ENCODE measurements at regions not wholly inside any gene's neighbourhood (a gene's known extent, or its start where the extent isn't known, plus 50 kb on each side); places are given as distances from the start of the nearest gene placed in this dataset.

DNA sequence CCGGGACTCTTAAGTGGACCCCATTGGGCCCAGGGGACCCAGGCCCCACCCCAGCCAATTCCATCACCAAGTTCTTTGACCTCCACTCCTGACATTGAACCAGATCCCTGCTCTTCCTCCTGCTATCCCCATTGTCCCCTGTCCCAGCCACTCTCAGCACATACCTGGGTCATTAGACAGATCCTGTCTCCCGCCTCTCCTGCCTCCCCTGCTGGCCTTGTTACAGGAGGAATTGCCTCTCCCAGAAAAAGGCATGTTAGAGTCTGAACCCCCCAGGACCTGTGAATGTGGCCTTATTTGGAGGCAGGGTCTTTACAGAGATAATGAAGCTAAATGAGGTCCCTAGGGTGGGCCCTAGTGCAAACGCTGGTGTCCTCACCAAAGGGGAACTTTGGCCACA lies 301.9 kb downstream of the NPHP4 start:
- TF ChIP-seq POLR2AphosphoS5 (IDR thresholded peaks at IDR 0.05; ENCODE audit: low read depth, low read length) (no peak), FOXP2 (optimal IDR thresholded peaks at IDR 0.05; ENCODE audit: borderline replicate concordance, extremely low read depth, extremely low read length, insufficient read depth) (no peak), TAF1 (IDR thresholded peaks at IDR 0.05; ENCODE audit: borderline replicate concordance, insufficient read depth, low read length) (no peak), SIN3A (IDR thresholded peaks at IDR 0.05; ENCODE audit: borderline replicate concordance, insufficient read depth, low read length) (no peak)
- TF ChIP-seq, protein P1, sequence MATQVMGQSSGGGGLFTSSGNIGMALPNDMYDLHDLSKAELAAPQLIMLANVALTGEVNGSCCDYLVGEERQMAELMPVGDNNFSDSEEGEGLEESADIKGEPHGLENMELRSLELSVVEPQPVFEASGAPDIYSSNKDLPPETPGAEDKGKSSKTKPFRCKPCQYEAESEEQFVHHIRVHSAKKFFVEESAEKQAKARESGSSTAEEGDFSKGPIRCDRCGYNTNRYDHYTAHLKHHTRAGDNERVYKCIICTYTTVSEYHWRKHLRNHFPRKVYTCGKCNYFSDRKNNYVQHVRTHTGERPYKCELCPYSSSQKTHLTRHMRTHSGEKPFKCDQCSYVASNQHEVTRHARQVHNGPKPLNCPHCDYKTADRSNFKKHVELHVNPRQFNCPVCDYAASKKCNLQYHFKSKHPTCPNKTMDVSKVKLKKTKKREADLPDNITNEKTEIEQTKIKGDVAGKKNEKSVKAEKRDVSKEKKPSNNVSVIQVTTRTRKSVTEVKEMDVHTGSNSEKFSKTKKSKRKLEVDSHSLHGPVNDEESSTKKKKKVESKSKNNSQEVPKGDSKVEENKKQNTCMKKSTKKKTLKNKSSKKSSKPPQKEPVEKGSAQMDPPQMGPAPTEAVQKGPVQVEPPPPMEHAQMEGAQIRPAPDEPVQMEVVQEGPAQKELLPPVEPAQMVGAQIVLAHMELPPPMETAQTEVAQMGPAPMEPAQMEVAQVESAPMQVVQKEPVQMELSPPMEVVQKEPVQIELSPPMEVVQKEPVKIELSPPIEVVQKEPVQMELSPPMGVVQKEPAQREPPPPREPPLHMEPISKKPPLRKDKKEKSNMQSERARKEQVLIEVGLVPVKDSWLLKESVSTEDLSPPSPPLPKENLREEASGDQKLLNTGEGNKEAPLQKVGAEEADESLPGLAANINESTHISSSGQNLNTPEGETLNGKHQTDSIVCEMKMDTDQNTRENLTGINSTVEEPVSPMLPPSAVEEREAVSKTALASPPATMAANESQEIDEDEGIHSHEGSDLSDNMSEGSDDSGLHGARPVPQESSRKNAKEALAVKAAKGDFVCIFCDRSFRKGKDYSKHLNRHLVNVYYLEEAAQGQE (IDR thresholded peaks at IDR 0.05; ENCODE audit: insufficient read depth in 1 of 2, low read depth in 2 of 2, low read length in 2 of 2) = no peak

DNA sequence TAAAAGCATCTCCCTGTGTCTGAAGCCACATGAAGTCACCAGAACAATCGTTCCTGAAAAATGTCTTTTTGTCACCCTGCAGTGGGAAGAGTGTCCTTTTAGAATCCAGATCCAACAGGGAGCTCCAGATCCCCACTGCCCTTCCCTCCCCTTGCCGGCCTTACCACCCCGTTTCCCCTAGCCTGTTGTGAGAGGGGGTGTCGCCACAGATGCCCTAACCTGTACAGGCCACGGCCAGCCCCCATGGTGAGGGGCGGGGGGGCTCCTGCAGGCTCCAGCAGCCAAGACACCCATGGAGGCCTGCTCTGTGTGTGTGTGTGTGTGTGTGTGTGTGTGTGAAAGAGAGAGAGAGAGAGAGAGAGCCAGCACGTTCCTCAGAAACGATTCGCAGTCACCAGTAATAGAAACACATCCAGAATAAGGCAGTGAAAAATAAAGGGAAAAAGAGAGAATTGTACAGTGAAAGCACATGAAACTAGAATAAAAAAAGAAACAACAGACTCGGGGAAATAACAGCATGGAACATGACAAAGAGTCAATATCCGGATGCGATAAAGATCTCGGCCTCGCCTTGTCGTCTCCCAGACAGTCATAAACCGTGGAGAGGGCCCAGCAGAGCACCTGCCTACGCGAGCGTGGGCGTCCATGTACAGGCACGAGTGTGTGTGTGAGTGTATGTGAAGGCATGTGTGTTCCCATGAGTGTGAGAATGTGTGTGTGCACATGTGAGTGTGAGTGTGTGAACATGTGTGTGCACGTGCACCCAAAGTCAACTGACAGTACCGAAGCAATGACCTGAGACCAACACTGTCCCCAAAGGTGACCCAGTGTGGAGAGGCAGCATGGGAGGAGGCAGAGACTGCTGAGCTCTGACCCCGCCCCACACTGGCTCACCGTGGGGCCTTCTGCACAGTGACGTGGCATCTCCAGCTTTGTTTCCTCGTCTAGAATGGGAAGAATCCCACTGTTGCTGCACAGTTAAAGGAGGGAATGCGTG lies 303.8 kb downstream of the NPHP4 start:
- TF ChIP-seq, protein P1 (IDR thresholded peaks at IDR 0.05; ENCODE audit: insufficient read depth in 1 of 2, low read depth in 2 of 2, low read length in 2 of 2) = no peak
- TF ChIP-seq TAF1 (IDR thresholded peaks at IDR 0.05; ENCODE audit: borderline replicate concordance, insufficient read depth, low read length) (no peak), POLR2AphosphoS5 (IDR thresholded peaks at IDR 0.05; ENCODE audit: low read depth, low read length) (no peak), SIN3A (IDR thresholded peaks at IDR 0.05; ENCODE audit: borderline replicate concordance, insufficient read depth, low read length) (no peak), FOXP2 (optimal IDR thresholded peaks at IDR 0.05; ENCODE audit: borderline replicate concordance, extremely low read depth, extremely low read length, insufficient read depth) (no peak)

DNA sequence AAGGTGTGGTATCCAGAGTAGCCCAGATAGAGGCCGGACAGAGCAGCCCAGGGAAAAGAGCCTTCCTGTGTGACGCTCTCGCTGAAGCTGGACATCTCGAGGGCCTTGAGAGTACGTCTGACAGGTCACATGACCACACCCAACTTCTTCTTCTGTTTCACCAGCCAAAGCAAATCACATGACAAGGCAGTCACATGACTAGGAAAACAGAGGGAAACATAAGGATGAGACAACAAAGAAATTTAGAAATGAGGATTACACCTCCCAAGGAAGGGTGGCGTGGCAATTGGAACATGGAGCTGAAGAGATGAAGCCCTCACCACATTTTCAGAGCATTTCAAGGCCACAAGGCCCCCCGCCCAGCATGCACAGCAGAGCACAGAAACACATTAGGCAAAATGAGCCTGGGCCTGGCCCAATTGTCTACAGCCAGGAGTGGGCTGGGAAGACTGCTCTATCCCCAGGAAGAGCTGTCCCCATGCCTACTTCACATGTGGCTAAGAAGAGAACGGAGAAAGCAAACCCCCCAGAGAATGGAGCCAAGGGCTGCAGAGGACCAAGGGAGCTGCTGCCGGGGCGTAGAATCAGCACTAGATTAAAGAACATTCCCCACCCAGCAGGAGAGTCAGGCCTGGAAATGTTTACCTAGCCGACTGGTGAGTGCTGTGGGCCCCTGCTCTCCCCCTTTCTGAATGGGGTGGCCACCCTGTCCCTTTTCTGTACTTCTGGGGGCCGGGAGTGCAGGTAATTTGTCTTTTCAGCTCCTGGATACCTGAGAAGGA lies 305.1 kb downstream of the NPHP4 start:
- TF ChIP-seq TAF1 (IDR thresholded peaks at IDR 0.05; ENCODE audit: borderline replicate concordance, insufficient read depth, low read length) = no peak
- TF ChIP-seq SIN3A (IDR thresholded peaks at IDR 0.05; ENCODE audit: borderline replicate concordance, insufficient read depth, low read length) = no peak
- TF ChIP-seq, protein P1 (IDR thresholded peaks at IDR 0.05; ENCODE audit: insufficient read depth in 1 of 2, low read depth in 2 of 2, low read length in 2 of 2) = no peak
- no peak for TF ChIP-seq FOXP2 (optimal IDR thresholded peaks at IDR 0.05; ENCODE audit: borderline replicate concordance, extremely low read depth, extremely low read length, insufficient read depth)
- TF ChIP-seq POLR2AphosphoS5 (IDR thresholded peaks at IDR 0.05; ENCODE audit: low read depth, low read length) = no peak

DNA sequence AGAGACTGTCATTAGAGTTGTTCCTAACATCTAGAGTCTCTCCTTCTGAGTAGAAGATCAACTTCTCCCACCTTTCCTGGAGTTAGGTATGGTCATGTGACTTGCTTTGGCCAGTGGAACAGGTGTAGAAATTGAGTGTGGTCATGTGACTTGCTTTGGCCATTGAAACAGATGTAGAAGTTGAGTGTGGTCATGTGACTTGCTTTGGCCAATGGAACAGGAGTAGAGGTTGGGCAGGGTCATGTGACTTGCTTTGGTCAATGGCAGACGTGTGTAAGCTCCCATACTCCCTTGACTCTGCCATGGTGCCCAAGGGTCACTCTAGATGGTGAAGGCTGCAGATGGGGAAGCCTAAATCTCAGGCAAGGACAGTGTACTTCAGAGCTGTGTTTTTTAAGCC lies 306.0 kb downstream of the NPHP4 start:
- TF ChIP-seq, protein P1 (IDR thresholded peaks at IDR 0.05; ENCODE audit: insufficient read depth in 1 of 2, low read depth in 2 of 2, low read length in 2 of 2) = no peak
- no peak for TF ChIP-seq TAF1 (IDR thresholded peaks at IDR 0.05; ENCODE audit: borderline replicate concordance, insufficient read depth, low read length)
- no peak for TF ChIP-seq FOXP2 (optimal IDR thresholded peaks at IDR 0.05; ENCODE audit: borderline replicate concordance, extremely low read depth, extremely low read length, insufficient read depth)
- TF ChIP-seq POLR2AphosphoS5 (IDR thresholded peaks at IDR 0.05; ENCODE audit: low read depth, low read length) = no peak
- no peak for TF ChIP-seq SIN3A (IDR thresholded peaks at IDR 0.05; ENCODE audit: borderline replicate concordance, insufficient read depth, low read length)

Data from PFSK-1 (cell line).